Mesenchymal stem cell (in vitro differentiated cells and primary cell): ENCODE measurements at regions not wholly inside any gene's neighbourhood (a gene's known extent, or its start where the extent isn't known, plus 50 kb on each side); places are given as distances from the start of the nearest gene placed in this dataset.

Experiments used
- DNase-seq: peaks from one replicate; pipeline ENCODE4 v3.0.0-alpha.2; 2013
- H2AFZ ChIP-seq: one replicate; pipeline ENCODE4 v1.6.1; 2013; ENCODE audit warnings: low read depth, mild to moderate bottlenecking, control low read depth, inconsistent platforms, low read length, moderate library complexity
- H2AK5ac ChIP-seq: 2 replicates; pipeline ENCODE4 v1.6.1; 2013; ENCODE audit warnings: low read length, moderate library complexity, mild to moderate bottlenecking, inconsistent platforms; ENCODE audit not compliant: severe bottlenecking
- H2BK120ac ChIP-seq: one replicate; pipeline ENCODE4 v1.6.1; 2013; ENCODE audit warnings: low read depth, mild to moderate bottlenecking, inconsistent platforms, low read length, moderate library complexity
- H2BK12ac ChIP-seq, 2 experiments: one replicate each; pipeline ENCODE4 v1.6.1; 2013; ENCODE audit warnings: inconsistent platforms in 2 of 2, low read length in 2 of 2, mild to moderate bottlenecking in 2 of 2, moderate library complexity in 2 of 2, control low read depth in 1 of 2
- H2BK15ac ChIP-seq: one replicate; pipeline ENCODE4 v1.6.1; 2013; ENCODE audit warnings: mild to moderate bottlenecking, low read depth, inconsistent platforms; ENCODE audit not compliant: poor library complexity, severe bottlenecking
- H2BK5ac ChIP-seq: 2 replicates; pipeline ENCODE4 v1.6.1; 2013; ENCODE audit warnings: low read depth, mild to moderate bottlenecking, low read length, control low read depth, inconsistent platforms; ENCODE audit not compliant: poor library complexity, severe bottlenecking
- H3K14ac ChIP-seq, 2 experiments: one replicate each; pipeline ENCODE4 v1.6.1; 2013; ENCODE audit warnings: inconsistent platforms in 2 of 2, low read length in 2 of 2, control low read depth in 1 of 2, mild to moderate bottlenecking in 1 of 2, moderate library complexity in 1 of 2
- H3K18ac ChIP-seq, 2 experiments: one replicate each; pipeline ENCODE4 v1.6.1; 2013; ENCODE audit warnings: inconsistent platforms in 2 of 2, low read length in 2 of 2, control low read depth in 1 of 2, low read depth in 1 of 2, mild to moderate bottlenecking in 1 of 2
- H3K23ac ChIP-seq, 2 experiments: one replicate each; pipeline ENCODE4 v1.6.1; 2013; ENCODE audit warnings: inconsistent platforms in 2 of 2, low read length in 2 of 2, mild to moderate bottlenecking in 2 of 2, moderate library complexity in 2 of 2, control low read depth in 1 of 2
- H3K27ac ChIP-seq: 2 replicates; pipeline ENCODE4 v1.5.1; 2013; ENCODE audit warnings: mild to moderate bottlenecking, moderate library complexity, low read length, control low read depth, inconsistent platforms; ENCODE audit not compliant: poor library complexity, severe bottlenecking
- H3K27me3 ChIP-seq, 2 experiments: 2 replicates each; pipeline versions ENCODE4 v1.6.1 to v1.7.0; 2013; ENCODE audit warnings: low read length in 2 of 2, mild to moderate bottlenecking in 2 of 2, moderate library complexity in 2 of 2, control low read depth in 1 of 2, inconsistent platforms in 1 of 2; ENCODE audit not compliant: control insufficient read depth in 1 of 2, insufficient read depth in 1 of 2
- H3K36me3 ChIP-seq, 2 experiments: 2 replicates each; pipeline versions ENCODE4 v1.6.1 to v1.7.0; 2013; ENCODE audit warnings: low read length in 2 of 2, control low read depth in 1 of 2, inconsistent platforms in 1 of 2, low read depth in 1 of 2, mild to moderate bottlenecking in 1 of 2; ENCODE audit not compliant: insufficient read depth in 2 of 2, control insufficient read depth in 1 of 2
- H3K4ac ChIP-seq, 2 experiments: one replicate each; pipeline ENCODE4 v1.6.1; 2013; ENCODE audit warnings: inconsistent platforms in 2 of 2, low read length in 2 of 2, mild to moderate bottlenecking in 2 of 2, moderate library complexity in 2 of 2, control low read depth in 1 of 2, low read depth in 1 of 2
- H3K4me1 ChIP-seq: 2 replicates; pipeline ENCODE4 v1.6.1; 2013; ENCODE audit warnings: low read depth, low read length, control low read depth; ENCODE audit not compliant: control insufficient read depth, insufficient read depth
- H3K4me2 ChIP-seq: 2 replicates; pipeline ENCODE4 v1.6.1; 2013; ENCODE audit warnings: low read length, mild to moderate bottlenecking, inconsistent platforms; ENCODE audit not compliant: poor library complexity, severe bottlenecking
- H3K4me3 ChIP-seq, 2 experiments: 2 replicates each; pipeline versions ENCODE4 v1.5.1 to v1.7.0; 2013; ENCODE audit warnings: low read length in 2 of 2, mild to moderate bottlenecking in 2 of 2, control low read depth in 1 of 2, low read depth in 1 of 2; ENCODE audit not compliant: insufficient read depth in 1 of 2
- H3K79me1 ChIP-seq: replicated peaks from 2 replicates; pipeline ENCODE4 v1.6.1; 2013; ENCODE audit warnings: mild to moderate bottlenecking, control low read depth, low read length, inconsistent platforms; ENCODE audit not compliant: poor library complexity, severe bottlenecking
- H3K9ac ChIP-seq: 2 replicates; pipeline ENCODE4 v1.7.0; 2013; ENCODE audit warnings: mild to moderate bottlenecking, low read length, moderate library complexity
- H3K9me3 ChIP-seq: 2 replicates; pipeline ENCODE4 v1.7.0; 2013; ENCODE audit warnings: mild to moderate bottlenecking, low read length; ENCODE audit not compliant: control insufficient read depth
- H4K8ac ChIP-seq: one replicate; pipeline ENCODE4 v1.6.1; 2013; ENCODE audit warnings: inconsistent platforms, mild to moderate bottlenecking, low read length, moderate library complexity
- H4K91ac ChIP-seq: one replicate; pipeline ENCODE4 v1.6.1; 2013; ENCODE audit warnings: mild to moderate bottlenecking, low read length, inconsistent platforms
- WGBS: methylation state at CpG from one replicate; pipeline ENCODE4 v1.1.7; 2013; ENCODE audit warnings: mixed read lengths; 5-methylcytosine and 5-hydroxymethylcytosine counted together

DNA sequence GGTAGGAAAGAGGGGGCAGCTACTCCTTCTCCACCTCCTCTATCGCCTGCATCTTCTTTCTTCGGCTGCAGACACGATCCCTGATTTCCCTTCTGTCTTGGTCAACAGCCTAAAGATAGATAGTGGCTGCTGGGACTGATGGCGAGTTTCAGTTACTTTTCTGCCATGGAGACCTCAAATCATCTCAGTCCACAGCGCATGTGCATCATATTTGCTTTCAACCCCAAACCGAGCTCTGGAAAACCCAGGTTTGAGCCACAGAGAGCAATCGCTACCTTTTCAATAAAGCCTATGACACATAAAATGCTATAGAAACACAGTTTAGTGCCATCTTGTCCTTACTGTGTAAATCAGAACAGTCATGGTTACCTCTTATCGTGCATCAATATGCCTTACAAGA, 142.9 kb upstream of the IRF2BP2 start:
- Histone ChIP-seq H2BK120ac (no peak overlapping the region), H3K9me3 (no peaks in the 10 kb centered on the region), H3K27ac (no peak overlapping the region), H3K4me1 (peaks cover 7% of the 10 kb centered on the region), H3K79me1 (no peaks in the 10 kb centered on the region), H3K36me3 (no peaks in the 10 kb centered on the region), H4K91ac (no peak overlapping the region), H2BK12ac (no peak overlapping the region), H3K14ac (no peak overlapping the region), H3K9ac (no peak overlapping the region), H2BK15ac (no peak overlapping the region), H3K4me2 (no peak overlapping the region), H2AK5ac (no peak overlapping the region), H3K4me3 (no peak overlapping the region), H2AFZ (no peak overlapping the region), H3K18ac (no peak overlapping the region), H2BK5ac (no peak overlapping the region), H4K8ac (no peak overlapping the region), H3K4ac (no peak overlapping the region), H3K27me3 (no peaks in the 10 kb centered on the region), H3K23ac (no peak overlapping the region)
- DNase-seq = no peak
- 96% methylated on average over 7 of the region's 8 CpGs for WGBS

GRCh38 chr1:234751678-234752077, 141.7 kb upstream of the IRF2BP2 start:
- Histone ChIP-seq H3K9me3 (no peaks in the 10 kb centered on the region), H3K27me3 (no peaks in the 10 kb centered on the region), H3K14ac (no peak overlapping the region), H3K27ac (no peak overlapping the region), H3K4me1 (peaks cover 8% of the 10 kb centered on the region), H3K9ac (no peak overlapping the region), H3K4ac (no peak overlapping the region), H3K36me3 (no peaks in the 10 kb centered on the region), H2BK5ac (no peak overlapping the region), H3K4me3 (no peak overlapping the region), H4K8ac (no peak overlapping the region), H2AFZ (no peak overlapping the region), H2BK15ac (no peak overlapping the region), H3K18ac (no peak overlapping the region), H3K23ac (no peak overlapping the region), H4K91ac (no peak overlapping the region), H3K4me2 (no peak overlapping the region), H2BK120ac (no peak overlapping the region), H2AK5ac (no peak overlapping the region), H3K79me1 (no peaks in the 10 kb centered on the region), H2BK12ac (no peak overlapping the region)
- 99% methylated on average over 7 of the region's 7 CpGs for WGBS
- no peak for DNase-seq

DNA sequence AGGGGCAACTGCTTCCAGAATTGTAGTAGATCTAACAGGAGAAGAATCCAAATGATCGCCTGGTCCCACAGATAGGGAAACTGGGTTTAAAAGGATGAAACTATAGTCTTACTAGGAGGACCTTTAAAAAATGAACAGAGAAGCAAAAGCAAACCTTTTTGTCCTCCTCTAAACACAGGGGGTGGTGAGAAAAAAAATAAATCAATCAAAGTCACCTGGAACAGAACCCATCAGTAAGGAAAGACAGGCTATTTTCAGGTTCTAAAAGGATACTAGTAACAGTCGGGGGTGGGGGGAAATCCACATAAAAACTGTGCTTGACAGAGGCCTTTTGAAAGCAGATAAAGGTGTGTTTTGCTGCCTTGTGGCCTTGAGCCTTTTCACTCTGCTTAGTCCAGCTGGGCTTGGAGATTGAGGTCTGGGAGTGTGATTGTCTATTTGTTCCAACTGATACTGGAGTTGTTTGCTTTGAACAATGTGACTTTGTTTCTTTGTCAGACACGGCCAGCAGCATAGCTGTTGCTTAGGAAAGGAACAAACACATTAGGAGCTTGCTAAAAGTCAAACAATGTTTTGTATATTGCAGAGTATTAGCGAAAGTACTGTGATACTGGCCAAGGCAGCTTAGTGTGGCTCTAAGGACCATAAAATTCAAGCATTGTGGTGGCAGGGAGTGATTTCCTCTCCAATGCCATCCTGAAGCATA, 141.1 kb upstream of the IRF2BP2 start:
- H2BK120ac ChIP-seq = no peak overlapping the region
- H2AK5ac ChIP-seq = no peak overlapping the region
- no peak overlapping the region for H3K4me2 ChIP-seq
- no peaks in the 10 kb centered on the region for H3K9me3 ChIP-seq
- H2BK15ac ChIP-seq = no peak overlapping the region
- no peak overlapping the region for H3K23ac ChIP-seq
- H3K27me3 ChIP-seq = no peaks in the 10 kb centered on the region
- no peak overlapping the region for H3K4ac ChIP-seq
- no peak overlapping the region for H4K8ac ChIP-seq
- DNase-seq = no peak
- no peak overlapping the region for H2BK5ac ChIP-seq
- H3K79me1 ChIP-seq = no peaks in the 10 kb centered on the region
- H3K18ac ChIP-seq = no peak overlapping the region
- H3K27ac ChIP-seq = no peak overlapping the region
- 90% methylated on average over 4 of the region's 4 CpGs for WGBS
- no peaks in the 10 kb centered on the region for H3K36me3 ChIP-seq
- H3K14ac ChIP-seq = no peak overlapping the region
- H2AFZ ChIP-seq = no peak overlapping the region
- H3K4me3 ChIP-seq = no peak overlapping the region
- peaks cover 5% of the 10 kb centered on the region for H3K4me1 ChIP-seq
- H2BK12ac ChIP-seq = peak overlapping the region in 1 of 2 experiments; percentile 69
- H4K91ac ChIP-seq = no peak overlapping the region
- no peak overlapping the region for H3K9ac ChIP-seq

- H2BK15ac ChIP-seq = no peak overlapping the region
- H2BK120ac ChIP-seq = no peak overlapping the region
- no peak overlapping the region for H3K18ac ChIP-seq
- no peaks in the 10 kb centered on the region for H3K9me3 ChIP-seq
- no peak for DNase-seq
- H3K27ac ChIP-seq = no peak overlapping the region
- no CpG with 5 or more reads among the region's 1 CpG for WGBS
- no peak overlapping the region for H3K14ac ChIP-seq
- H3K4me2 ChIP-seq = no peak overlapping the region
- no peak overlapping the region for H2AK5ac ChIP-seq
- H3K9ac ChIP-seq = no peak overlapping the region
- H3K4me3 ChIP-seq = no peak overlapping the region
- H2AFZ ChIP-seq = no peak overlapping the region
- no peaks in the 10 kb centered on the region for H3K27me3 ChIP-seq
- H3K23ac ChIP-seq = no peak overlapping the region
- H2BK5ac ChIP-seq = no peak overlapping the region
- H3K36me3 ChIP-seq = no peaks in the 10 kb centered on the region
- no peak overlapping the region for H3K4ac ChIP-seq
- H2BK12ac ChIP-seq = no peak overlapping the region
- no peak overlapping the region for H4K91ac ChIP-seq
- no peak overlapping the region for H4K8ac ChIP-seq
- peaks cover 9% of the 10 kb centered on the region for H3K4me1 ChIP-seq
- H3K79me1 ChIP-seq = no peaks in the 10 kb centered on the region
Observed at GRCh38 chr1:234748713-234749112, 138.7 kb upstream of the IRF2BP2 start.
